ENCODE measurements at regions not wholly inside any gene's neighbourhood (a gene's known extent, or its start where the extent isn't known, plus 50 kb on each side); places are given as distances from the start of the nearest gene placed in this dataset.

DNA sequence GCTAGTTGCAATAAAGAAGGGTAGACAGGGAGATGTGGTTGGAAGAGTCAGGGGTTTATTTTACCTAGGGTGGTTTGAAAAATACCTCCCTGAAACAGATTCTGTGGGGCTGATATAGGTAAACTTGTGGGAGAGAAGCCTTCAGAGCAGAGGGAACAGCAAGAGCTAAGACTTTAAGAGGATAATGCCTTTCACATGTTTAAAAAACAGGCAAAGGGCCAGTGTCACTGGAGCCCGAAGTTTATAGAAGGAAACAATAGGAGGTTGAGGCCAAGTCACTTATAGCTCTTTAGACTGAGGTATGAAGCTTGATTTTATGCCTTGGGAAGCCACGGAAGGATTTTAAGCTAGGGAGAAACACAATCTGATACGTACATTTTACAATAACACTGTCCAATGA lies 448.7 kb downstream of the TAFA4 start:
- H3K4me3 ChIP-seq (ENCODE audit: low read depth, low read length): no peak overlapping the region
- TF ChIP-seq MYC (IDR thresholded peaks at IDR 0.05; ENCODE audit: low read depth, low read length) (no peak), MAX (IDR thresholded peaks at IDR 0.05; ENCODE audit: low read depth, low read length) (no peak), CTCF (IDR thresholded peaks at IDR 0.05; ENCODE audit: low read depth, low read length) (no peak), POLR2A (IDR thresholded peaks at IDR 0.05; ENCODE audit: extremely low read depth, insufficient read length) (no peak)
- no peak for DNase-seq (ENCODE audit: low read depth)

DNA sequence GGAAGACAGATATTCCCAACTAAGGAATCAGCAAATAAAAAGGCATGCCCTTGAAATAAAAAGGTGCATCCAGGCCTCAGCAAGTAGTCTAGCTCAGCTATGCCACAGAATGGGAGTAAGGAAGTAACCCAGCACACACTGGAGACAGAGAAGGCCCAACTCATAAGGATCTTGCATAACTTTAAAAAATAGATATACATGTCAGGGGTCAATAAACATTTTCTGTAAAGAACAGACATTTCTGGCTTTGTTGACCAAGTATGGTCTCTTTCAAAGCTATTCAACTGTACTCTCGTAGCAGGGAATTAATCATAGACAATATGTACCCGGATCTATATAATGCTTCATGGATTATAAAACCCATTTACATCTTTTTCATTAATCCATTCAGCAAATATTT lies 449.3 kb downstream of the TAFA4 start:
- no peak for DNase-seq (ENCODE audit: low read depth)
- H3K4me3 ChIP-seq (ENCODE audit: low read depth, low read length): no peak overlapping the region
- TF ChIP-seq MAX (IDR thresholded peaks at IDR 0.05; ENCODE audit: low read depth, low read length) (no peak), POLR2A (IDR thresholded peaks at IDR 0.05; ENCODE audit: extremely low read depth, insufficient read length) (no peak), MYC (IDR thresholded peaks at IDR 0.05; ENCODE audit: low read depth, low read length) (no peak), CTCF (IDR thresholded peaks at IDR 0.05; ENCODE audit: low read depth, low read length) (no peak)

GRCh38 chr3:68482565-68482964 lies 449.8 kb downstream of the TAFA4 start:
- no peak for DNase-seq (ENCODE audit: low read depth)
- TF ChIP-seq POLR2A (IDR thresholded peaks at IDR 0.05; ENCODE audit: extremely low read depth, insufficient read length): no peak
- no peak for TF ChIP-seq MAX (IDR thresholded peaks at IDR 0.05; ENCODE audit: low read depth, low read length)
- no peak for TF ChIP-seq CTCF (IDR thresholded peaks at IDR 0.05; ENCODE audit: low read depth, low read length)
- no peak for TF ChIP-seq MYC (IDR thresholded peaks at IDR 0.05; ENCODE audit: low read depth, low read length)

DNA sequence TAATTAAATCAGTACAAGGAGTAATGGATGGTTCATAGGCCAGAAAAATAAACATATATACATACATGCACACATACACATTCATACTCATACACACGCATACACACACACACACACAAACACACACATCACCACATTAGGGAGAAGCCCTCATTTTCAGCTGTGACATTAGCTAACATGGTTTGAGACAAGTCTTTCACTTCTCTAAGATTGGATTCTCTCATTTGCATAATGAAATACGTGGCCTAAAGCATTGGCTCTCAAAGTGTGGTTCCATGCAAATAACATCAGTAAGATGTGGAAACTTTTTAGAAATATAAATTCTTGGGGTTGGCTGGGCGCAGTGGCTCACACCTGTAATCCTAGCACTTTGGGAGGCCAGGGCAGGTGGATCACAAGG lies 452.6 kb downstream of the TAFA4 start:
- no peak overlapping the region for H3K4me3 ChIP-seq (ENCODE audit: low read depth, low read length)
- no peak for DNase-seq (ENCODE audit: low read depth)
- no peak for TF ChIP-seq MAX (IDR thresholded peaks at IDR 0.05; ENCODE audit: low read depth, low read length)
- TF ChIP-seq CTCF (IDR thresholded peaks at IDR 0.05; ENCODE audit: low read depth, low read length): no peak
- TF ChIP-seq POLR2A (IDR thresholded peaks at IDR 0.05; ENCODE audit: extremely low read depth, insufficient read length): no peak
- no peak for TF ChIP-seq MYC (IDR thresholded peaks at IDR 0.05; ENCODE audit: low read depth, low read length)

More at GRCh38 chr3:68482565-68482964, 449.8 kb downstream of the TAFA4 start:
- no peak overlapping the region for H3K4me3 ChIP-seq (ENCODE audit: low read depth, low read length)

DNA sequence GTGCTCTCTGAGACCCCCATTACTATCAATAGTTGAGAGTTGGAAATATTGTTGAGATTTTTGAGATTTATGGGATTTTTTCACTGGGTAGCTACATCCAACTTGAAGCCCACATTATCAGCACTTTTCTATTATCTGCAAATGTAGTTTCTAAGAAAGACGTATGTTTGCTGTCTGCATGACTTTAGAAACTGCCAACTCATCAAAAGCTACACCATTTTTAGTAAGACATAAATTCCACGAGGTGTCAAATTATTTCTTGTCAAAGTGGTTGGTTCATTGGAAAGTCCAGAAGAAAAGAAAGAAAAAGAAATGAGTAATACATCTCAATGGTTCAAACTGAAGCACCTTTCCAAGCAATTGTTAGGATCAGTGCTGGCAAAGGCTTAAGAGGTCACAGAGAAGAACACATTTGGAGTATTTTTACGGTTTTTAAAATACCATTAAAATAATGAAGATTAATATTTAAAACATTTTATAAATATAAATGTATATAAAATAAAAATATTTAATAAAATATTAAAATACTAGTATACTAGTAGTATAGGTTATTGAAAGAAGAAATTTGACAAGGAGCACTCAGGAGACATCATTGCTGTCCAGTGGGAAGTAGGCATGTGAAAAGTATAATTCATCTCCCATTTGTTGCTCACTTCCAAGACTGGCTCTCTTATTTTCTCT lies 463.5 kb downstream of the TAFA4 start:
- no peak for TF ChIP-seq MYC (IDR thresholded peaks at IDR 0.05; ENCODE audit: low read depth, low read length)
- no peak for TF ChIP-seq CTCF (IDR thresholded peaks at IDR 0.05; ENCODE audit: low read depth, low read length)
- no peak for TF ChIP-seq MAX (IDR thresholded peaks at IDR 0.05; ENCODE audit: low read depth, low read length)
- no peak for TF ChIP-seq POLR2A (IDR thresholded peaks at IDR 0.05; ENCODE audit: extremely low read depth, insufficient read length)
- no peak overlapping the region for H3K4me3 ChIP-seq (ENCODE audit: low read depth, low read length)
- no peak for DNase-seq (ENCODE audit: low read depth)

Data from NB4 (cell line).